PC-9 (cell line): ENCODE measurements at regions not wholly inside any gene's neighbourhood (a gene's known extent, or its start where the extent isn't known, plus 50 kb on each side); places are given as distances from the start of the nearest gene placed in this dataset.

Experiments used
- BruUV-seq: library from RNA; stranded (reverse); fragments of 400-500 nt; replicated peaks from 2 replicates; lab custom pipeline; 2021; lab: Mats Ljungman, UMichigan
- CTCF ChIA-PET: fragments of 300-600 bp; sonication (Branson Sonifier 250); formaldehyde crosslinking; loops from one replicate; lab custom pipeline; 2022; ENCODE audit warnings: antibody characterized with exemption; lab: Charles Lee
- POLR2A ChIA-PET: fragments of 300-600 bp; sonication (Branson Sonifier 250); formaldehyde crosslinking; loops from one replicate; lab custom pipeline; 2022; ENCODE audit warnings: antibody characterized with exemption; ENCODE audit not compliant: unreplicated experiment; lab: Charles Lee
- DNase-seq, 2 experiments: peaks; one replicate each; pipeline versions ENCODE4 v3.0.0 to v3.0.0-alpha.2; 2015 to 2022; ENCODE audit warnings: mixed read lengths in 1 of 2
- H2AFZ ChIP-seq: fragments of 200-600 bp; sonication (generic); 2 replicates; pipeline ENCODE4 v1.8.1; 2017; ENCODE audit warnings: antibody characterized with exemption
- H3F3A ChIP-seq: fragments of 200-600 bp; sonication (generic); 2 replicates; pipeline ENCODE4 v1.8.1; 2017; ENCODE audit warnings: antibody characterized with exemption, mild to moderate bottlenecking, low read depth; ENCODE audit not compliant: insufficient read depth
- H3K27ac ChIP-seq: fragments of 200-600 bp; sonication (generic); 2 replicates; pipeline ENCODE4 v1.6.1; 2016; ENCODE audit warnings: mixed run types
- H3K27me3 ChIP-seq: fragments of 200-600 bp; sonication (generic); 2 replicates; pipeline ENCODE4 v1.6.1; 2016; ENCODE audit warnings: low read depth, mixed run types; ENCODE audit not compliant: insufficient read depth
- H3K36me3 ChIP-seq: fragments of 200-600 bp; sonication (generic); 2 replicates; pipeline ENCODE4 v1.6.1; 2016; ENCODE audit warnings: low read depth, mixed run types
- H3K4me1 ChIP-seq: fragments of 200-600 bp; sonication (generic); replicated peaks from 2 replicates; pipeline ENCODE4 v1.6.1; 2016; ENCODE audit warnings: mixed run types; ENCODE audit not compliant: insufficient read depth
- H3K4me2 ChIP-seq: fragments of 200-600 bp; sonication (generic); 2 replicates; pipeline ENCODE4 v1.6.1; 2017; ENCODE audit warnings: mixed run types
- H3K4me3 ChIP-seq: fragments of 200-600 bp; sonication (generic); 2 replicates; pipeline ENCODE4 v1.6.1; 2016; ENCODE audit warnings: mixed run types
- H3K79me2 ChIP-seq: fragments of 200-600 bp; sonication (generic); 2 replicates; pipeline ENCODE4 v1.6.1; 2017; ENCODE audit warnings: low read depth, mixed run types
- H3K9me2 ChIP-seq: fragments of 200-600 bp; sonication (generic); 2 replicates; pipeline ENCODE4 v1.8.1; 2017; ENCODE audit warnings: mild to moderate bottlenecking; ENCODE audit not compliant: insufficient read depth
- H3K9me3 ChIP-seq: fragments of 200-600 bp; sonication (generic); 2 replicates; pipeline ENCODE4 v1.8.1; 2016; ENCODE audit warnings: low read depth; ENCODE audit not compliant: insufficient read depth
- H4K20me1 ChIP-seq: fragments of 200-600 bp; sonication (generic); 2 replicates; pipeline ENCODE4 v1.8.1; 2017; ENCODE audit not compliant: insufficient read depth
- EZH2 ChIP-seq: fragments of 200-600 bp; sonication (generic); IDR thresholded peaks from 2 replicates; pipeline ENCODE4 v1.8.0; 2017; ENCODE audit warnings: antibody characterized with exemption, low read depth
- intact Hi-C: fragments of 100-400 bp; cut with micrococcal nuclease; formaldehyde crosslinking; loops from one replicate; pipeline ENCODE4 v1.10.0; 2022; ENCODE audit not compliant: unreplicated experiment
- TF ChIP-seq, protein P1 (sequence below): fragments of 200-600 bp; sonication (generic); conservative IDR thresholded peaks from 2 replicates; pipeline ENCODE4 v1.6.1; 2017; ENCODE audit warnings: mixed run types, antibody characterized with exemption, mild to moderate bottlenecking, moderate library complexity

DNA sequence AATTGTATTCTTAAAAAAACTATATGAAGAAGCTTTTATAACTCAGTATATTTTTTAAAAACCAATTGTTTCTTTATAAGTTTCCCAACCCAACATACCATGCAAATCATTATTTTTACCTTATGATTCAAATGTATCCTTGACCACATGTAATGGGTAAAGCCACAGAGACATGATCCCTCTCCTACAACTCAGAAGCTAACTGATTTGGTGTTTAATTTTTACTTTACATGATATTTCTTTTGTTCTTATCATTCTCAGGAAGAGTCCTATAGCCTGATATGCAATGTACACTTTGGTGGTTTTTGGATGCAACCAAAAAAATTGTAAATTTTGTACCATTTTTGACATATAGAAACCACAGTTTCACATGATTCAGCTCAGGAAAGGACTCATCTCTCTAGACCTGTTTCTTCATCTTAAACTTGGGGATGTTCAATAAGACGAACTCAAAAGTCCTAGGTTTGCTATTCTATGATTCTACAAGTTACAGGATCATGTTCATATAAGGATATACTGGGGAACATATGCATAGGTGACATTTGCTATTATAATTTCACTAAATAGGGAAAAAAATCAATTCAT, 85.2 kb upstream of the RBBP8 start:
- Histone ChIP-seq H3K36me3 (no peaks in the 10 kb centered on the region), H4K20me1 (no peaks in the 10 kb centered on the region), H3K27me3 (no peaks in the 10 kb centered on the region), H3K9me3 (no peaks in the 10 kb centered on the region), H3K4me1 (peaks cover 44% of the 10 kb centered on the region), H3K79me2 (no peaks in the 10 kb centered on the region), H2AFZ (no peak overlapping the region), H3K9me2 (no peaks in the 10 kb centered on the region), H3K4me3 (no peak overlapping the region), H3F3A (0 out of 2 replicates have a peak, but pooled peaks cover 4% of the 10 kb centered on the region), H3K4me2 (no peak overlapping the region; the same call in 1 of the 2 replicates), H3K27ac (no peak overlapping the region)
- ChIA-PET CTCF (interaction anchor here (0.6 to 1.0 kb wide), 4 partner anchors 66 to 1259 kb away, joined by 3 to 10 read pairs (median 3); no protein-coding TSS in a partner anchor), POLR2A (interaction anchor here (0.5 kb wide), 1 partner anchor 857 kb away, joined by 3 read pairs; no protein-coding TSS in a partner anchor)
- intact Hi-C loops: loop anchor here (1.0 to 5.0 kb wide), 2 partner anchors 65 to 84 kb away; partner anchors contain the start of gene RBBP8
- BruUV-seq: no TSS peak
- TF ChIP-seq, protein P1, sequence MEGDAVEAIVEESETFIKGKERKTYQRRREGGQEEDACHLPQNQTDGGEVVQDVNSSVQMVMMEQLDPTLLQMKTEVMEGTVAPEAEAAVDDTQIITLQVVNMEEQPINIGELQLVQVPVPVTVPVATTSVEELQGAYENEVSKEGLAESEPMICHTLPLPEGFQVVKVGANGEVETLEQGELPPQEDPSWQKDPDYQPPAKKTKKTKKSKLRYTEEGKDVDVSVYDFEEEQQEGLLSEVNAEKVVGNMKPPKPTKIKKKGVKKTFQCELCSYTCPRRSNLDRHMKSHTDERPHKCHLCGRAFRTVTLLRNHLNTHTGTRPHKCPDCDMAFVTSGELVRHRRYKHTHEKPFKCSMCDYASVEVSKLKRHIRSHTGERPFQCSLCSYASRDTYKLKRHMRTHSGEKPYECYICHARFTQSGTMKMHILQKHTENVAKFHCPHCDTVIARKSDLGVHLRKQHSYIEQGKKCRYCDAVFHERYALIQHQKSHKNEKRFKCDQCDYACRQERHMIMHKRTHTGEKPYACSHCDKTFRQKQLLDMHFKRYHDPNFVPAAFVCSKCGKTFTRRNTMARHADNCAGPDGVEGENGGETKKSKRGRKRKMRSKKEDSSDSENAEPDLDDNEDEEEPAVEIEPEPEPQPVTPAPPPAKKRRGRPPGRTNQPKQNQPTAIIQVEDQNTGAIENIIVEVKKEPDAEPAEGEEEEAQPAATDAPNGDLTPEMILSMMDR: no peak
- TF ChIP-seq EZH2: no peak
- DNase-seq: no peak

DNA sequence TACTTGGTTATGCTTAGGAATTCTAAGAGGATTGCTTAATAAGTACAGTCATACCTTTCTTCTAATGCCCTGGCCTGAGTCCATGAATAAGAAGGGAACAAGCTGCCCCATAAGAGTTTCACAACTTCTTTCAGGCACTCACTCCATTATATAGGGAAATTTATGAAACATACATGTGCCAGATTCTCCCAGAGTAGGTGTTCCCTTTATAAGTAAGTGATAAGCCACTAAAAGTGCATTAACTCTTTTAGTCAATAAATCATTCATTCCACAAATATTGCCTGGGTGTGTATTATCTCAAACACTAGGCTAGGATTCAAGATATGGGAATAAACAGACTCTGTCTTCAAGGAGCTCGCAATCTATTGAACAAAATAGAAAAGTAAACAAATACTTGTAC, 84.5 kb upstream of the RBBP8 start:
- no peaks in the 10 kb centered on the region for H3K27me3 ChIP-seq

DNA sequence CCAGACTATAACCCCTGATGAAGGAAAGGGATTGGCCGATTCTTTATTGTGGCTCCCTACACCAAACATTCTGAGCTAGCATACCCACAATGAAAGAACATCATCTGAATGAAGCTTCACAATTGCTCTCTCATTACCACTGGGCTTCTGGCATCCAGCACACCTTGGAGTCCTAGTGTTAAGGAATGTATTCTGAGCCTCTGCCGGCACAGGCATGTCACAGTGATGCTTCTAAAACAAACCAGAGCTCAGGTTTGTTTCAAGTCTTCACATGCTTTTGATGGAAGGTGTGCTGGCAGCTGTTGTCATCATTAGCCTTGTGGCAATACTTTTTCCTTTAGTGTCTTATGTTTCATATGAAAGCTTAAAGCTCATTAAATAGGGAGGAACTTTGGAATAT, 76.3 kb upstream of the RBBP8 start:
- Histone ChIP-seq H3K4me1 (no peaks in the 10 kb centered on the region), H3K9me2 (no peaks in the 10 kb centered on the region), H3F3A (no peaks in the 10 kb centered on the region), H4K20me1 (no peaks in the 10 kb centered on the region), H3K4me3 (no peak overlapping the region), H3K27ac (no peak overlapping the region), H2AFZ (no peak overlapping the region), H3K36me3 (no peaks in the 10 kb centered on the region), H3K27me3 (no peaks in the 10 kb centered on the region), H3K4me2 (no peak overlapping the region), H3K79me2 (no peaks in the 10 kb centered on the region), H3K9me3 (no peaks in the 10 kb centered on the region)
- intact Hi-C loops: no loop called here
- no peak for TF ChIP-seq EZH2
- TF ChIP-seq, protein P1: no peak
- DNase-seq: no peak
- CTCF ChIA-PET: no interaction called here
- no TSS peak for BruUV-seq
- POLR2A ChIA-PET: no interaction called here

More for the DNA sequence above, 84.5 kb upstream of the RBBP8 start:
- Histone ChIP-seq H3K4me2 (no peak overlapping the region), H3K4me3 (no peak overlapping the region), H3K4me1 (peaks cover 42% of the 10 kb centered on the region), H3K9me3 (no peaks in the 10 kb centered on the region), H3K79me2 (no peaks in the 10 kb centered on the region), H3K9me2 (no peaks in the 10 kb centered on the region), H3F3A (0 out of 2 replicates have a peak, but pooled peaks cover 4% of the 10 kb centered on the region), H3K36me3 (no peaks in the 10 kb centered on the region), H2AFZ (no peak overlapping the region), H4K20me1 (no peaks in the 10 kb centered on the region), H3K27ac (no peak overlapping the region)
- ChIA-PET POLR2A (no interaction called here), CTCF (interaction anchor here (0.7 to 1.0 kb wide), 2 partner anchors 40 to 65 kb away, joined by 3 read pairs; no protein-coding TSS in a partner anchor)
- TF ChIP-seq, protein P1: no peak
- TF ChIP-seq EZH2: no peak
- intact Hi-C loops: loop anchor here (1.0 to 5.0 kb wide), 2 partner anchors 65 to 84 kb away; partner anchors contain the start of gene RBBP8
- no TSS peak for BruUV-seq
- DNase-seq: peak in 1 of 2 experiments; percentile 70
